WTC11 (cell line): ENCODE measurements at regions not wholly inside any gene's neighbourhood (a gene's known extent, or its start where the extent isn't known, plus 50 kb on each side); places are given as distances from the start of the nearest gene placed in this dataset.

Source experiments
- ATAC-seq: fragments of 200-7000 bp; cut with Tn5 transposase; 2 replicates; pipeline ENCODE4 v1.10.0; 2021; ENCODE audit warnings: mild to moderate bottlenecking, moderate library complexity
- CTCF ChIA-PET: fragments of 300-600 bp; sonication (Branson Sonifier 250); formaldehyde crosslinking; loops from one replicate; lab custom pipeline; 2021; ENCODE audit warnings: antibody characterized with exemption; lab: Charles Lee
- POLR2A ChIA-PET: fragments of 350-600 bp; sonication (Branson Sonifier 250); formaldehyde crosslinking; loops from one replicate; lab custom pipeline; 2021; ENCODE audit warnings: antibody characterized with exemption; lab: Charles Lee
- DNase-seq: peaks from one replicate; pipeline ENCODE4 v3.0.0; 2021; ENCODE audit warnings: low spot score
- H3K27ac Mint-ChIP-seq: 2 replicates; pipeline ENCODE4 v1.8.0; 2021; ENCODE audit warnings: mixed read lengths
- H3K27me3 Mint-ChIP-seq: 2 replicates; pipeline ENCODE4 v1.8.0; 2021; ENCODE audit warnings: low read depth, mild to moderate bottlenecking, moderate library complexity, mixed read lengths
- H3K36me3 Mint-ChIP-seq: 2 replicates; pipeline ENCODE4 v1.8.0; 2021; ENCODE audit warnings: mixed read lengths
- H3K4me1 Mint-ChIP-seq: 2 replicates; pipeline ENCODE4 v1.8.0; 2022; ENCODE audit warnings: mixed read lengths
- H3K4me3 Mint-ChIP-seq: 2 replicates; pipeline ENCODE4 v1.8.0; 2021; ENCODE audit warnings: mild to moderate bottlenecking, moderate library complexity, mixed read lengths
- H3K9me3 Mint-ChIP-seq: 2 replicates; pipeline ENCODE4 v1.8.0; 2021; ENCODE audit warnings: mixed read lengths
- CBFB ChIP-seq: sonication (generic); formaldehyde crosslinking; IDR thresholded peaks from 2 replicates; pipeline ENCODE4 v1.8.1; 2022; ENCODE audit warnings: mild to moderate bottlenecking, low read depth, missing genetic modification reagents
- ETV6 ChIP-seq: sonication (generic); formaldehyde crosslinking; IDR thresholded peaks from 2 replicates; pipeline ENCODE4 v1.8.1; 2022; ENCODE audit warnings: mild to moderate bottlenecking, missing genetic modification reagents
- FOXP1 ChIP-seq: sonication (generic); formaldehyde crosslinking; IDR thresholded peaks from 2 replicates; pipeline ENCODE4 v1.8.0; 2022; ENCODE audit warnings: missing genetic modification reagents, mild to moderate bottlenecking, moderate library complexity, borderline replicate concordance
- JAZF1 ChIP-seq: fragments of 250-450 bp; sonication (Bioruptor Pico); IDR thresholded peaks from 2 replicates; pipeline ENCODE4 v1.9.0; 2021; ENCODE audit warnings: moderate library complexity, mild to moderate bottlenecking, inconsistent platforms
- NFATC4 ChIP-seq: fragments of 250-450 bp; sonication (Bioruptor Pico); IDR thresholded peaks from 2 replicates; pipeline ENCODE4 v1.9.0; 2021; ENCODE audit warnings: mild to moderate bottlenecking
- PRRX2 ChIP-seq: fragments of 250-450 bp; sonication (Bioruptor Pico); IDR thresholded peaks from 2 replicates; pipeline ENCODE4 v1.8.0; 2021; ENCODE audit warnings: mild to moderate bottlenecking
- RELA ChIP-seq: sonication (generic); formaldehyde crosslinking; IDR thresholded peaks from 2 replicates; pipeline ENCODE4 v1.8.1; 2022; ENCODE audit warnings: missing genetic modification reagents, mild to moderate bottlenecking, borderline replicate concordance
- RORB ChIP-seq: fragments of 250-450 bp; sonication (Bioruptor Pico); IDR thresholded peaks from 2 replicates; pipeline ENCODE4 v1.9.0; 2021; ENCODE audit warnings: mild to moderate bottlenecking
- SMAD4 ChIP-seq: sonication (generic); formaldehyde crosslinking; IDR thresholded peaks from 2 replicates; pipeline ENCODE4 v1.8.0; 2022; ENCODE audit warnings: mild to moderate bottlenecking, missing genetic modification reagents
- SOX15 ChIP-seq: fragments of 250-450 bp; sonication (Bioruptor Pico); IDR thresholded peaks from 2 replicates; pipeline ENCODE4 v1.9.0; 2021; ENCODE audit warnings: mild to moderate bottlenecking
- TEAD4 ChIP-seq: sonication (generic); formaldehyde crosslinking; IDR thresholded peaks from 2 replicates; pipeline ENCODE4 v1.8.0; 2022; ENCODE audit warnings: mild to moderate bottlenecking, missing genetic modification reagents
- TP53 ChIP-seq: sonication (generic); formaldehyde crosslinking; IDR thresholded peaks from 2 replicates; pipeline ENCODE4 v1.8.1; 2023; ENCODE audit warnings: mild to moderate bottlenecking, missing genetic modification reagents
- ZNF219 ChIP-seq: sonication (generic); formaldehyde crosslinking; IDR thresholded peaks from 2 replicates; pipeline ENCODE4 v1.8.0; 2023; ENCODE audit warnings: missing genetic modification reagents, mild to moderate bottlenecking, borderline replicate concordance
- ZNF232 ChIP-seq: sonication (generic); formaldehyde crosslinking; IDR thresholded peaks from 2 replicates; pipeline ENCODE4 v1.8.0; 2022; ENCODE audit warnings: mild to moderate bottlenecking, missing genetic modification reagents
- ZNF317 ChIP-seq: sonication (generic); formaldehyde crosslinking; IDR thresholded peaks from 2 replicates; pipeline ENCODE4 v1.8.1; 2023; ENCODE audit warnings: low read depth, mild to moderate bottlenecking, moderate library complexity, missing genetic modification reagents, borderline replicate concordance
- TF ChIP-seq, protein P1 (sequence below): sonication (generic); formaldehyde crosslinking; IDR thresholded peaks from 2 replicates; pipeline ENCODE4 v1.8.1; 2023; ENCODE audit warnings: mild to moderate bottlenecking, moderate library complexity, missing genetic modification reagents
- TF ChIP-seq, protein P2 (sequence below): sonication (generic); formaldehyde crosslinking; IDR thresholded peaks from 2 replicates; pipeline ENCODE4 v1.8.0; 2022; ENCODE audit warnings: missing genetic modification reagents
- TF ChIP-seq, protein P3 (sequence below): fragments of 250-450 bp; sonication (Bioruptor Pico); IDR thresholded peaks from 2 replicates; pipeline ENCODE4 v1.9.0; 2021; ENCODE audit warnings: mild to moderate bottlenecking
- TF ChIP-seq, protein P4 (sequence below): fragments of 250-450 bp; sonication (Bioruptor Pico); IDR thresholded peaks from 2 replicates; pipeline ENCODE4 v1.9.0; 2021; ENCODE audit warnings: moderate library complexity, mild to moderate bottlenecking, inconsistent platforms, borderline replicate concordance
- TF ChIP-seq, protein P5 (sequence below): sonication (generic); formaldehyde crosslinking; IDR thresholded peaks from 2 replicates; pipeline ENCODE4 v1.8.1; 2022; ENCODE audit warnings: mild to moderate bottlenecking, moderate library complexity, missing genetic modification reagents

DNA sequence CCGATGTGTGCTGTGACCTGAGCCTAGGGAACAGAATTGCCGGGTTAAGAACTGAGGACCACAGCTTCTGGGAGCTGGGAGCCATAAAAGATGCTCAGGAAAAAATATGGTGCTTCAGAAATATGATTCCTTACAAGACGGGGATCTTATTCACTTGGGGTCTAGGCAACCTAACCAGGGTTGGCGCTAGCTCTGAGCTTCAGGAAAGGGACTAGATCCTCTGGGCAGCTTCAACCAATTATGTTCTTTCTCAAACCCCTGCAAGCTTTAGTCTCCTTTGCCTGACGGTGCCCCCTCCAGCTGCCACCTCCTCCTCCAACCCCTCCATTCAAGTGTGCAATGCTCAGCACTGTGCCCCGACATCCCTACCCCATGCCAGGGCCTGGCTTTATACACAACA lies 634.1 kb upstream of the CADM1 start (continued):
- TF ChIP-seq SMAD4 (CRISPR knock-in tag) (no peak), TEAD4 (CRISPR knock-in tag) (no peak), FOXP1 (CRISPR knock-in tag) (no peak), CBFB (CRISPR knock-in tag) (no peak), RELA (CRISPR knock-in tag) (no peak)

DNA sequence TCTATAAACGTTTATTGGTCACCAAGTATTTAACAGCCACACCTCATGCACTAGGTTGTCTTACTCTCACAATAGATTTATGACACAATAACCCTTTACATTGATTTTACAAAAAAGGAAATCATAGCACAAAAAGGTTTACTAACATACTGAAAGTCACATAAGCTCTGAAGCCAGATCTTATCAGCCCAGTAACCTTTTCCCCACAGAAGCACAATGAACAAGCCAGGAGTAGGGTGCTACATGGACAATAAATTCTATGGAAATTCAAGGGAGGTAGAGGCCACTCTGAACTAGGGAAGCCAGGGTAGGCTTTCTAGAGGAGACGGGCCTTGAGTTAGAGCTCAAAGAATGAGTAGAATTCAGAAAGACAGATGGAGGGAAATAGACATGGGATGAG lies 633.5 kb upstream of the CADM1 start:
- CTCF ChIA-PET: interaction anchor here (0.7 to 2.0 kb wide), 5 partner anchors 7 to 89 kb away, joined by 3 to 6 read pairs (median 4); no protein-coding TSS in a partner anchor
- Mint-ChIP-seq H3K36me3 (no peaks in the 10 kb centered on the region), H3K4me1 (peaks cover 9% of the 10 kb centered on the region), H3K9me3 (no peaks in the 10 kb centered on the region), H3K27me3 (no peaks in the 10 kb centered on the region; the same call in 1 of the 2 replicates), H3K4me3 (no peak overlapping the region), H3K27ac (no peak overlapping the region)
- ATAC-seq: no peak
- POLR2A ChIA-PET: no interaction called here
- TF ChIP-seq SOX15 (CRISPR knock-in tag) (no peak), JAZF1 (CRISPR knock-in tag) (no peak), TP53 (CRISPR knock-in tag) (no peak), PRRX2 (no peak), ETV6 (CRISPR knock-in tag) (no peak), FOXP1 (CRISPR knock-in tag) (no peak), ZNF232 (no peak), RORB (no peak), ZNF219 (no peak), ZNF317 (no peak), NFATC4 (CRISPR knock-in tag) (no peak)
- TF ChIP-seq, protein P1, sequence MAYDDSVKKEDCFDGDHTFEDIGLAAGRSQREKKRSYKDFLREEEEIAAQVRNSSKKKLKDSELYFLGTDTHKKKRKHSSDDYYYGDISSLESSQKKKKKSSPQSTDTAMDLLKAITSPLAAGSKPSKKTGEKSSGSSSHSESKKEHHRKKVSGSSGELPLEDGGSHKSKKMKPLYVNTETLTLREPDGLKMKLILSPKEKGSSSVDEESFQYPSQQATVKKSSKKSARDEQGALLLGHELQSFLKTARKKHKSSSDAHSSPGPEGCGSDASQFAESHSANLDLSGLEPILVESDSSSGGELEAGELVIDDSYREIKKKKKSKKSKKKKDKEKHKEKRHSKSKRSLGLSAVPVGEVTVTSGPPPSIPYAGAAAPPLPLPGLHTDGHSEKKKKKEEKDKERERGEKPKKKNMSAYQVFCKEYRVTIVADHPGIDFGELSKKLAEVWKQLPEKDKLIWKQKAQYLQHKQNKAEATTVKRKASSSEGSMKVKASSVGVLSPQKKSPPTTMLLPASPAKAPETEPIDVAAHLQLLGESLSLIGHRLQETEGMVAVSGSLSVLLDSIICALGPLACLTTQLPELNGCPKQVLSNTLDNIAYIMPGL: no peak
- TF ChIP-seq, protein P2, sequence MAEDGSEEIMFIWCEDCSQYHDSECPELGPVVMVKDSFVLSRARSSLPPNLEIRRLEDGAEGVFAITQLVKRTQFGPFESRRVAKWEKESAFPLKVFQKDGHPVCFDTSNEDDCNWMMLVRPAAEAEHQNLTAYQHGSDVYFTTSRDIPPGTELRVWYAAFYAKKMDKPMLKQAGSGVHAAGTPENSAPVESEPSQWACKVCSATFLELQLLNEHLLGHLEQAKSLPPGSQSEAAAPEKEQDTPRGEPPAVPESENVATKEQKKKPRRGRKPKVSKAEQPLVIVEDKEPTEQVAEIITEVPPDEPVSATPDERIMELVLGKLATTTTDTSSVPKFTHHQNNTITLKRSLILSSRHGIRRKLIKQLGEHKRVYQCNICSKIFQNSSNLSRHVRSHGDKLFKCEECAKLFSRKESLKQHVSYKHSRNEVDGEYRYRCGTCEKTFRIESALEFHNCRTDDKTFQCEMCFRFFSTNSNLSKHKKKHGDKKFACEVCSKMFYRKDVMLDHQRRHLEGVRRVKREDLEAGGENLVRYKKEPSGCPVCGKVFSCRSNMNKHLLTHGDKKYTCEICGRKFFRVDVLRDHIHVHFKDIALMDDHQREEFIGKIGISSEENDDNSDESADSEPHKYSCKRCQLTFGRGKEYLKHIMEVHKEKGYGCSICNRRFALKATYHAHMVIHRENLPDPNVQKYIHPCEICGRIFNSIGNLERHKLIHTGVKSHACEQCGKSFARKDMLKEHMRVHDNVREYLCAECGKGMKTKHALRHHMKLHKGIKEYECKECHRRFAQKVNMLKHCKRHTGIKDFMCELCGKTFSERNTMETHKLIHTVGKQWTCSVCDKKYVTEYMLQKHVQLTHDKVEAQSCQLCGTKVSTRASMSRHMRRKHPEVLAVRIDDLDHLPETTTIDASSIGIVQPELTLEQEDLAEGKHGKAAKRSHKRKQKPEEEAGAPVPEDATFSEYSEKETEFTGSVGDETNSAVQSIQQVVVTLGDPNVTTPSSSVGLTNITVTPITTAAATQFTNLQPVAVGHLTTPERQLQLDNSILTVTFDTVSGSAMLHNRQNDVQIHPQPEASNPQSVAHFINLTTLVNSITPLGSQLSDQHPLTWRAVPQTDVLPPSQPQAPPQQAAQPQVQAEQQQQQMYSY: no peak
- TF ChIP-seq, protein P3, sequence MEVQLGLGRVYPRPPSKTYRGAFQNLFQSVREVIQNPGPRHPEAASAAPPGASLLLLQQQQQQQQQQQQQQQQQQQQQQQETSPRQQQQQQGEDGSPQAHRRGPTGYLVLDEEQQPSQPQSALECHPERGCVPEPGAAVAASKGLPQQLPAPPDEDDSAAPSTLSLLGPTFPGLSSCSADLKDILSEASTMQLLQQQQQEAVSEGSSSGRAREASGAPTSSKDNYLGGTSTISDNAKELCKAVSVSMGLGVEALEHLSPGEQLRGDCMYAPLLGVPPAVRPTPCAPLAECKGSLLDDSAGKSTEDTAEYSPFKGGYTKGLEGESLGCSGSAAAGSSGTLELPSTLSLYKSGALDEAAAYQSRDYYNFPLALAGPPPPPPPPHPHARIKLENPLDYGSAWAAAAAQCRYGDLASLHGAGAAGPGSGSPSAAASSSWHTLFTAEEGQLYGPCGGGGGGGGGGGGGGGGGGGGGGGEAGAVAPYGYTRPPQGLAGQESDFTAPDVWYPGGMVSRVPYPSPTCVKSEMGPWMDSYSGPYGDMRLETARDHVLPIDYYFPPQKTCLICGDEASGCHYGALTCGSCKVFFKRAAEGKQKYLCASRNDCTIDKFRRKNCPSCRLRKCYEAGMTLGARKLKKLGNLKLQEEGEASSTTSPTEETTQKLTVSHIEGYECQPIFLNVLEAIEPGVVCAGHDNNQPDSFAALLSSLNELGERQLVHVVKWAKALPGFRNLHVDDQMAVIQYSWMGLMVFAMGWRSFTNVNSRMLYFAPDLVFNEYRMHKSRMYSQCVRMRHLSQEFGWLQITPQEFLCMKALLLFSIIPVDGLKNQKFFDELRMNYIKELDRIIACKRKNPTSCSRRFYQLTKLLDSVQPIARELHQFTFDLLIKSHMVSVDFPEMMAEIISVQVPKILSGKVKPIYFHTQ (CRISPR knock-in tag): no peak
- TF ChIP-seq, protein P4, sequence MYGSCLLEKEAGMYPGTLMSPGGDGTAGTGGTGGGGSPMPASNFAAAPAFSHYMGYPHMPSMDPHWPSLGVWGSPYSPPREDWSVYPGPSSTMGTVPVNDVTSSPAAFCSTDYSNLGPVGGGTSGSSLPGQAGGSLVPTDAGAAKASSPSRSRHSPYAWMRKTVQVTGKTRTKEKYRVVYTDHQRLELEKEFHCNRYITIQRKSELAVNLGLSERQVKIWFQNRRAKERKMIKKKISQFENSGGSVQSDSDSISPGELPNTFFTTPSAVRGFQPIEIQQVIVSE (CRISPR knock-in tag): no peak
- TF ChIP-seq, protein P5, sequence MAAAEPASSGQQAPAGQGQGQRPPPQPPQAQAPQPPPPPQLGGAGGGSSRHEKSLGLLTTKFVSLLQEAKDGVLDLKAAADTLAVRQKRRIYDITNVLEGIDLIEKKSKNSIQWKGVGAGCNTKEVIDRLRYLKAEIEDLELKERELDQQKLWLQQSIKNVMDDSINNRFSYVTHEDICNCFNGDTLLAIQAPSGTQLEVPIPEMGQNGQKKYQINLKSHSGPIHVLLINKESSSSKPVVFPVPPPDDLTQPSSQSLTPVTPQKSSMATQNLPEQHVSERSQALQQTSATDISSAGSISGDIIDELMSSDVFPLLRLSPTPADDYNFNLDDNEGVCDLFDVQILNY (CRISPR knock-in tag): no peak
- DNase-seq: no peak
